Right lung (tissue), 2 donors: ENCODE measurements at regions not wholly inside any gene's neighbourhood (a gene's known extent, or its start where the extent isn't known, plus 50 kb on each side); places are given as distances from the start of the nearest gene placed in this dataset.

Experiments
- DNase-seq, 2 donors: peaks; one replicate each; pipeline ENCODE4 v3.0.0-alpha.2; 2013

- no peak for DNase-seq
Measured at GRCh38 chr1:55632058-55632457, 416.9 kb upstream of the USP24 start.

GRCh38 chr1:55631509-55631908 is 416.3 kb upstream of the USP24 start:
- no peak for DNase-seq

GRCh38 chr1:55626326-55626725 is 411.2 kb upstream of the USP24 start:
- no peak for DNase-seq

- DNase-seq: no peak
Measured at GRCh38 chr1:55624766-55625165, 409.6 kb upstream of the USP24 start.

GRCh38 chr1:55623311-55623710 is 408.1 kb upstream of the USP24 start:
- peak; percentile 89 to 93 for DNase-seq

- no peak for DNase-seq
Measured at GRCh38 chr1:55622074-55622473, 406.9 kb upstream of the USP24 start.

- no peak for DNase-seq
Measured at GRCh38 chr1:55618199-55618598, 403.0 kb upstream of the USP24 start.

GRCh38 chr1:55617288-55617982 is 402.3 kb upstream of the USP24 start:
- DNase-seq: no peak

- no peak for DNase-seq
Measured at GRCh38 chr1:55612988-55613387, 397.8 kb upstream of the USP24 start.

- no peak for DNase-seq
Measured at GRCh38 chr1:55611123-55611522, 396.0 kb upstream of the USP24 start.

GRCh38 chr1:55610203-55610602 is 395.0 kb upstream of the USP24 start:
- DNase-seq: no peak

- no peak for DNase-seq
Measured at GRCh38 chr1:55609630-55610029, 394.5 kb upstream of the USP24 start.

- no peak for DNase-seq
Measured at GRCh38 chr1:55605155-55605554, 390.0 kb upstream of the USP24 start.

- DNase-seq: no peak
Measured at GRCh38 chr1:55604749-55605148, 389.6 kb upstream of the USP24 start.

- DNase-seq: no peak
Measured at GRCh38 chr1:55604179-55604578, 389.0 kb upstream of the USP24 start.

- peak in 1 of 2 donors; percentile 32 for DNase-seq
Measured at GRCh38 chr1:55600242-55600641, 385.1 kb upstream of the USP24 start.

- no peak for DNase-seq
Measured at GRCh38 chr1:55597910-55598309, 382.7 kb upstream of the USP24 start.

GRCh38 chr1:55594701-55595100 is 379.5 kb upstream of the USP24 start:
- no peak for DNase-seq

- no peak for DNase-seq
Measured at GRCh38 chr1:55593298-55593697, 378.1 kb upstream of the USP24 start.

- DNase-seq: no peak
Measured at GRCh38 chr1:55592122-55592521, 377.0 kb upstream of the USP24 start.

GRCh38 chr1:55589671-55590297 is 374.6 kb upstream of the USP24 start:
- DNase-seq: no peak

GRCh38 chr1:55588309-55588708 is 373.1 kb upstream of the USP24 start:
- DNase-seq: no peak

GRCh38 chr1:55586771-55587170 is 371.6 kb upstream of the USP24 start:
- no peak for DNase-seq

GRCh38 chr1:55585402-55585792 is 370.2 kb upstream of the USP24 start:
- no peak for DNase-seq
